ENCODE measurements at regions not wholly inside any gene's neighbourhood (a gene's known extent, or its start where the extent isn't known, plus 50 kb on each side); places are given as distances from the start of the nearest gene placed in this dataset.

DNA sequence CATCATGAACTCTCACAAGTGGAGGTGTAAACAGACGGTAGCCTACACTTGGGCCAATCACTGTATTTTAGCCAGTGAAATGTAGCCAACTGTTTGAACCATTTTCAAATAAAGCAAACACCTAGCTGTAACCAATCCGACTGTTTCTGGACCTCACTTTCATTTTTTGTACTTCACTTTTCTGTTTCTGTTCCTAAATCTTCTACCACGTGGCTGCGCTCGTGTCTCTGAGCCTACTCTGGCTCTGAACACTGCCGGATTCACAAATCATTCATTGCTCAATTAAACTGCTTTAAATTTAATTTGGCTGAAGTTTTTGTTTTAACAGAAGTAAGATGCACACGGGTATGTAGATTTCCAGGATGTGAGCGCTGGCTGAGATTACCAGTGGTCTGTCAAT, 319.1 kb downstream of the RAPGEF2 start:
- TF ChIP-seq, protein P1, sequence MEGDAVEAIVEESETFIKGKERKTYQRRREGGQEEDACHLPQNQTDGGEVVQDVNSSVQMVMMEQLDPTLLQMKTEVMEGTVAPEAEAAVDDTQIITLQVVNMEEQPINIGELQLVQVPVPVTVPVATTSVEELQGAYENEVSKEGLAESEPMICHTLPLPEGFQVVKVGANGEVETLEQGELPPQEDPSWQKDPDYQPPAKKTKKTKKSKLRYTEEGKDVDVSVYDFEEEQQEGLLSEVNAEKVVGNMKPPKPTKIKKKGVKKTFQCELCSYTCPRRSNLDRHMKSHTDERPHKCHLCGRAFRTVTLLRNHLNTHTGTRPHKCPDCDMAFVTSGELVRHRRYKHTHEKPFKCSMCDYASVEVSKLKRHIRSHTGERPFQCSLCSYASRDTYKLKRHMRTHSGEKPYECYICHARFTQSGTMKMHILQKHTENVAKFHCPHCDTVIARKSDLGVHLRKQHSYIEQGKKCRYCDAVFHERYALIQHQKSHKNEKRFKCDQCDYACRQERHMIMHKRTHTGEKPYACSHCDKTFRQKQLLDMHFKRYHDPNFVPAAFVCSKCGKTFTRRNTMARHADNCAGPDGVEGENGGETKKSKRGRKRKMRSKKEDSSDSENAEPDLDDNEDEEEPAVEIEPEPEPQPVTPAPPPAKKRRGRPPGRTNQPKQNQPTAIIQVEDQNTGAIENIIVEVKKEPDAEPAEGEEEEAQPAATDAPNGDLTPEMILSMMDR (IDR thresholded peaks at IDR 0.05) = no peak
- TF ChIP-seq POLR2A (IDR thresholded peaks at IDR 0.05) = no peak
